ENCODE measurements at regions not wholly inside any gene's neighbourhood (a gene's known extent, or its start where the extent isn't known, plus 50 kb on each side); places are given as distances from the start of the nearest gene placed in this dataset.

DNA sequence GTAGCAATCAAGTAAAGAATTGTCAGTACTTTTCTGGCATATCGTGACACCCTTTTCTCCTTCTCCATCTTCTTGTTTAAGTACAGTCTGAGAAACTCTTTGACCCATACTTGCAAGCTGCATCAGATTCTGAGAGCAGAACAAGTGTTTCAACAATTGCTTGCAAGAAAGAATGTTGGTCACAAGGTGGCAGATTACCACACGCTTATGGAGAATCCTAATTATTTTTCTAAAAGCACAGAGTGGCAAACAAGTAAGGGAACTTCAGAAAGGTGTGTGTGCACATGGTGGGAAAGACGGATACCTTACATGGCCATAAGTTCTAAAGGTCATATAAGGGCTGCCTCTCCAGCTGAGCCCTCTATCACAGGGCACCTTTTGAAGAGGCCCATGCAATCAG lies 136.4 kb upstream of the FGF13 start:
- TF ChIP-seq POLR2A (IDR thresholded peaks at IDR 0.05) = no peak
- peak in 2 of 4 donors; percentile 14 to 33 for TF ChIP-seq CTCF (IDR thresholded peaks at IDR 0.05)
